Pancreas (tissue), 10 donors: ENCODE measurements at regions not wholly inside any gene's neighbourhood (a gene's known extent, or its start where the extent isn't known, plus 50 kb on each side); places are given as distances from the start of the nearest gene placed in this dataset.

ENCODE experiments used
- ATAC-seq, 4 donors: fragments of 200-7000 bp; cut with Tn5 transposase; one replicate each; pipeline versions ENCODE4 v1.8.0 to v1.9.1; 2020; ENCODE audit warnings: mild to moderate bottlenecking in 4 of 4, moderate library complexity in 4 of 4
- DNase-seq, 6 donors: peaks; one replicate each; pipeline ENCODE4 v3.0.0-alpha.2; 2020
- FAIRE-seq: peaks from 2 replicates; lab custom pipeline; 2012; peaks lifted over from hg19 to GRCh38; lab: Jason Lieb, UNC
- H3K27ac ChIP-seq, 4 donors: fragments of 200-600 bp; sonication (generic); 1 replicate in 3 of 4; 2 replicates in 1 of 4; pipeline versions ENCODE4 v1.5.0 to v1.8.0; 2020
- H3K27me3 ChIP-seq, 4 donors: fragments of 200-600 bp; one replicate each; pipeline ENCODE4 v1.8.0; 2021
- H3K36me3 ChIP-seq, 3 donors: fragments of 200-600 bp; sonication (generic) in 1 of 3; one replicate each; pipeline versions ENCODE4 v1.5.0 to v1.8.0; 2020 to 2021
- H3K4me1 ChIP-seq, 3 donors: fragments of 200-600 bp; one replicate each; pipeline ENCODE4 v1.8.0; 2021
- H3K4me3 ChIP-seq, 4 donors: fragments of 200-600 bp; sonication (generic) in 2 of 4; one replicate each; pipeline versions ENCODE4 v1.5.0 to v1.8.0; 2020 to 2021
- H3K9me3 ChIP-seq, 4 donors: fragments of 200-600 bp; one replicate each; pipeline ENCODE4 v1.8.0; 2021
- CTCF ChIP-seq, 4 donors: fragments of 200-600 bp; sonication (generic) in 3 of 4; IDR thresholded peaks; one replicate each; pipeline versions ENCODE4 v1.5.0 to v1.8.0; 2021; ENCODE audit warnings: antibody characterized with exemption in 4 of 4
- WGBS, 2 donors: extraction: QIAGEN DNeasy Blood & Tissue Kit; methylation state at CpG; one replicate each; pipeline ENCODE4 v1.1.7; 2013; 5-methylcytosine and 5-hydroxymethylcytosine counted together
- intact Hi-C, 3 donors: fragments of 100-400 bp; cut with DNase I; formaldehyde crosslinking; loops; one replicate each; pipeline versions ENCODE4 v1.11.1 to v1.14.2; 2022
- donor health status: healthy with polysubstance abuse.
- donor health status: DM: no; HTN: no; CAD: no; lungs with moderate emphysema.
- donor health status: DM: no; HTN: no; CAD: no.
- donor health status: control.
- donor health status: control.
- donor health status: Bipolar disorder and iron deficiency.
- donor health status: DM: yes; HTN: yes; CAD: no.
- donor health status: DM: no; HTN: no; CAD: no.
- donor health status: DM: no; HTN: no; CAD: no.
- donor health status: DM: yes; HTN: yes; CAD: no.

GRCh38 chr2:85954590-85955458 is 66.0 kb upstream of the ST3GAL5 start:
- WGBS, 2 donors = 44 to 47% methylated on average over 10 of the region's 10 CpGs
- peak; percentile 83 to 90 (median 88) for ATAC-seq

GRCh38 chr2:85954192-85954589 is 65.4 kb upstream of the ST3GAL5 start:
- FAIRE-seq (no peak), DNase-seq (no peak), ATAC-seq (no peak)
- Histone ChIP-seq H3K27ac (peak overlapping the region in 2 of 4 donors; percentile 19 to 61), H3K27me3 (no peaks in the 10 kb centered on the region), H3K4me3 (no peak overlapping the region), H3K4me1 (peaks cover 13 to 37% (median 20%) of the 10 kb centered on the region in 3 donors), H3K36me3 (no peaks in the 10 kb centered on the region), H3K9me3 (no peaks in the 10 kb centered on the region)
- intact Hi-C loops = no loop called here
- WGBS, 2 donors = 90 to 92% methylated on average over 4 of the region's 4 CpGs
- TF ChIP-seq CTCF (IDR thresholded peaks at IDR 0.05) = no peak

More at GRCh38 chr2:85954590-85955458, 66.0 kb upstream of the ST3GAL5 start:
- no peaks in the 10 kb centered on the region for H3K9me3 ChIP-seq
- FAIRE-seq = no peak
- H3K4me1 ChIP-seq = peaks cover 9 to 32% (median 15%) of the 10 kb centered on the region in 3 donors
- no peaks in the 10 kb centered on the region for H3K36me3 ChIP-seq
- intact Hi-C loops = no loop called here
- peak overlapping the region in 3 of 4 donors; percentile 19 to 61 (median 26) for H3K27ac ChIP-seq
- TF ChIP-seq CTCF (IDR thresholded peaks at IDR 0.05) = no peak
- peak in 4 of 6 donors; percentile 50 to 71 (median 64) for DNase-seq
- H3K27me3 ChIP-seq = no peaks in the 10 kb centered on the region
- no peak overlapping the region for H3K4me3 ChIP-seq

- H3K27ac ChIP-seq = peak overlapping the region in 2 of 4 donors; percentile 39 to 56
- no peak for TF ChIP-seq CTCF (IDR thresholded peaks at IDR 0.05)
- no peak overlapping the region for H3K4me3 ChIP-seq
- H3K9me3 ChIP-seq = no peaks in the 10 kb centered on the region
- no peak for DNase-seq
- intact Hi-C loops = no loop called here
- 77 to 81% methylated on average over 5 of the region's 5 CpGs for WGBS, 2 donors
- no peak for ATAC-seq
- no peak for FAIRE-seq
- H3K27me3 ChIP-seq = no peaks in the 10 kb centered on the region
- H3K36me3 ChIP-seq = no peaks in the 10 kb centered on the region
- H3K4me1 ChIP-seq = peaks cover 13 to 42% (median 26%) of the 10 kb centered on the region in 3 donors
These were observed 64.7 kb upstream of the ST3GAL5 start for GRCh38 chr2:85953476-85953875.

GRCh38 chr2:85952196-85952734 is 63.5 kb upstream of the ST3GAL5 start:
- H3K36me3 ChIP-seq = no peaks in the 10 kb centered on the region
- no peak for DNase-seq
- peak overlapping the region in 2 of 4 donors; percentile 39 to 56 for H3K27ac ChIP-seq
- H3K27me3 ChIP-seq = no peaks in the 10 kb centered on the region
- no peak for FAIRE-seq
- H3K4me3 ChIP-seq = no peak overlapping the region
- 80% methylated on average over 8 of the region's 8 CpGs for WGBS, 2 donors
- ATAC-seq = no peak
- no peak for TF ChIP-seq CTCF (IDR thresholded peaks at IDR 0.05)
- intact Hi-C loops = no loop called here
- peaks cover 13 to 42% (median 27%) of the 10 kb centered on the region in 3 donors for H3K4me1 ChIP-seq
- H3K9me3 ChIP-seq = no peaks in the 10 kb centered on the region
